Spleen (tissue), 11 donors: ENCODE measurements at regions not wholly inside any gene's neighbourhood (a gene's known extent, or its start where the extent isn't known, plus 50 kb on each side); places are given as distances from the start of the nearest gene placed in this dataset.

Source experiments
- DNase-seq: peaks from one replicate; pipeline ENCODE4 v3.0.0-alpha.2; 2020
- H3K27ac ChIP-seq, 8 donors: fragments of 200-600 bp; sonication (generic) in 7 of 8; 1 replicate in 4 of 8; 2 replicates in 4 of 8; pipeline versions ENCODE4 v1.5.0 to v1.8.0; 2016 to 2021; ENCODE audit warnings: inconsistent platforms in 4 of 8, mild to moderate bottlenecking in 4 of 8, moderate library complexity in 1 of 8
- H3K27me3 ChIP-seq, 7 donors: fragments of 200-600 bp; sonication (generic) in 6 of 7; replicated peaks in 1 of 7; 1 replicate in 4 of 7; 2 replicates in 3 of 7; pipeline versions ENCODE4 v1.5.0 to v1.8.0; 2016 to 2021; ENCODE audit warnings: inconsistent platforms in 3 of 7, mild to moderate bottlenecking in 1 of 7
- H3K36me3 ChIP-seq, 6 donors: fragments of 200-600 bp; sonication (generic) in 5 of 6; 1 replicate in 4 of 6; 2 replicates in 2 of 6; pipeline versions ENCODE4 v1.5.0 to v1.8.0; 2016 to 2021; ENCODE audit warnings: inconsistent platforms in 2 of 6
- H3K4me1 ChIP-seq, 6 donors: fragments of 200-600 bp; sonication (generic) in 5 of 6; 1 replicate in 3 of 6; 2 replicates in 3 of 6; pipeline versions ENCODE4 v1.5.0 to v1.8.0; 2016 to 2021; ENCODE audit warnings: inconsistent platforms in 3 of 6
- H3K4me3 ChIP-seq, 8 donors: fragments of 200-600 bp; sonication (generic) in 7 of 8; 1 replicate in 4 of 8; 2 replicates in 4 of 8; pipeline versions ENCODE4 v1.5.0 to v1.8.0; 2016 to 2021; ENCODE audit warnings: inconsistent platforms in 4 of 8, mild to moderate bottlenecking in 4 of 8, moderate library complexity in 2 of 8
- H3K9me3 ChIP-seq, 8 donors: fragments of 200-600 bp; sonication (generic) in 7 of 8; 1 replicate in 4 of 8; 2 replicates in 4 of 8; pipeline versions ENCODE4 v1.5.0 to v1.8.0; 2016 to 2021; ENCODE audit warnings: inconsistent platforms in 4 of 8
- POLR2A ChIP-seq, 3 donors: fragments of 450-650 bp; IDR thresholded peaks; one replicate each; pipeline ENCODE4 v1.5.1; 2017; ENCODE audit warnings: antibody characterized with exemption in 3 of 3, mild to moderate bottlenecking in 1 of 3
- POLR2AphosphoS5 ChIP-seq, 3 donors: sonication (generic); formaldehyde crosslinking; IDR thresholded peaks; one replicate each; pipeline ENCODE4 v1.5.1; 2017; ENCODE audit warnings: antibody characterized with exemption in 3 of 3
- WGBS, 5 donors: extraction: QIAGEN DNeasy Blood & Tissue Kit in 3 of 5; methylation state at CpG; one replicate each; pipeline versions ENCODE4 v1.1.5 to v1.1.7; 2013 to 2018; 5-methylcytosine and 5-hydroxymethylcytosine counted together
- intact Hi-C: fragments of 100-400 bp; cut with DNase I; formaldehyde crosslinking; loops from one replicate; pipeline ENCODE4 v1.15.0; 2023; ENCODE audit warnings: low total_unique reads
- TF ChIP-seq, protein P1 (sequence below), 11 experiments: fragments of 200-600 bp in 7 of 11; fragments of 450-650 bp in 4 of 11; sonication (generic) in 4 of 11; IDR thresholded peaks in 8 of 11; conservative IDR thresholded peaks in 3 of 11; 1 replicate in 7 of 11; 2 replicates in 4 of 11; pipeline versions ENCODE4 v1.4.0 to v1.8.0; 2016 to 2021; ENCODE audit warnings: antibody characterized with exemption in 11 of 11, inconsistent platforms in 4 of 11, mild to moderate bottlenecking in 1 of 11
- donor health status: healthy with polysubstance abuse.
- donor health status: DM: no; HTN: no; CAD: no; lungs with moderate emphysema.
- donor health status: DM: no; HTN: no; CAD: no.
- donor health status: Bipolar disorder and iron deficiency.
- donor health status: healthy.
- donor health status: DM: no; HTN: no; CAD: no.
- donor health status: DM: yes; HTN: yes; CAD: no.

DNA sequence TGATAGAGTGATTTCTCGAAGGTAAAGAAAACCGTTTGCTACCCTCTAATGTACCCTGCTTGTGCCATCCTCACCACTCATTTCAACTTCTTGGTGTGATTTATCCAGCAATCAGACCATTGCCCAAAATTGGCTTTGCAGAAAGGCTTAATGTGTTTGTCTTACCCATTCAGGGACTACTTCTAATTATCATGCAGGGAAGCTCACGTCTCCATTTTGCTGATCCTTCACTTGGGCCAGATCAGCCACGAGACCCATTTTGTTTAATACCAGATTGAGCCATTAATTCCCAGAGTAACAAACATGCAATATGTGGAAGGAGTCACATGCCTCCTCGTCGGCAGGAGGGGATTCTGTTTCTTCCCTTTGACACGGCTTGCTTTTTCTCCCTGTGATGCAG lies 51.1 kb upstream of the CRY1 start:
- Histone ChIP-seq H3K4me1 (no peaks in the 10 kb centered on the region), H3K9me3 (no peaks in the 10 kb centered on the region), H3K27me3 (no peaks in the 10 kb centered on the region), H3K27ac (no peak overlapping the region), H3K4me3 (no peak overlapping the region), H3K36me3 (no peaks in the 10 kb centered on the region)
- 78 to 91% (median 88%) methylated on average over 7 of the region's 7 CpGs for WGBS, 5 donors
- TF ChIP-seq POLR2A (IDR thresholded peaks at IDR 0.05) = no peak
- no peak for TF ChIP-seq POLR2AphosphoS5 (IDR thresholded peaks at IDR 0.05)
- TF ChIP-seq, protein P1, sequence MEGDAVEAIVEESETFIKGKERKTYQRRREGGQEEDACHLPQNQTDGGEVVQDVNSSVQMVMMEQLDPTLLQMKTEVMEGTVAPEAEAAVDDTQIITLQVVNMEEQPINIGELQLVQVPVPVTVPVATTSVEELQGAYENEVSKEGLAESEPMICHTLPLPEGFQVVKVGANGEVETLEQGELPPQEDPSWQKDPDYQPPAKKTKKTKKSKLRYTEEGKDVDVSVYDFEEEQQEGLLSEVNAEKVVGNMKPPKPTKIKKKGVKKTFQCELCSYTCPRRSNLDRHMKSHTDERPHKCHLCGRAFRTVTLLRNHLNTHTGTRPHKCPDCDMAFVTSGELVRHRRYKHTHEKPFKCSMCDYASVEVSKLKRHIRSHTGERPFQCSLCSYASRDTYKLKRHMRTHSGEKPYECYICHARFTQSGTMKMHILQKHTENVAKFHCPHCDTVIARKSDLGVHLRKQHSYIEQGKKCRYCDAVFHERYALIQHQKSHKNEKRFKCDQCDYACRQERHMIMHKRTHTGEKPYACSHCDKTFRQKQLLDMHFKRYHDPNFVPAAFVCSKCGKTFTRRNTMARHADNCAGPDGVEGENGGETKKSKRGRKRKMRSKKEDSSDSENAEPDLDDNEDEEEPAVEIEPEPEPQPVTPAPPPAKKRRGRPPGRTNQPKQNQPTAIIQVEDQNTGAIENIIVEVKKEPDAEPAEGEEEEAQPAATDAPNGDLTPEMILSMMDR (IDR thresholded peaks at IDR 0.05 in 8 of 11, conservative IDR thresholded peaks at IDR 0.05 in 3 of 11) = no peak
- DNase-seq = no peak
- intact Hi-C loops = no loop called here

DNA sequence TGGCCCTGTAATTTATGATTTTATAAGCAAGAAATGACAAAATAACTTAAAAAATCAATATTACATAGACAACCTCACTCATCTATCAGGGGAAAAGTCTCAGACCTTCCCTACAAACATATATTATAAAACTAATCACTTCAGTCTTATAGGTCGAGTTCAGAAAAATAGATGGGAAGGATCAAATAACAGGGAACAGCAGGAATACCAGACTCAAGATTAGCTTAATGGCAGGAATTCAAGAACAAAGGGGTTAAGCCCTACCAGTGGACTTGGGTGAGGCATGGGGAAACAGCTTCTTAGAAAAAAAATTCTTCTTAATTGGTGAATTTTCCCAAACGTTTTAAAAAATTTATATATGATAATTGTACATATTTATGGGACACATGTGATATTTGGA lies 51.6 kb upstream of the CRY1 start:
- no peak for DNase-seq
- WGBS, 5 donors = 55 to 73% (median 67%) methylated on average over 2 of the region's 2 CpGs
- TF ChIP-seq POLR2AphosphoS5 (IDR thresholded peaks at IDR 0.05) (no peak), POLR2A (IDR thresholded peaks at IDR 0.05) (no peak)
- TF ChIP-seq, protein P1 (IDR thresholded peaks at IDR 0.05 in 8 of 11, conservative IDR thresholded peaks at IDR 0.05 in 3 of 11) = no peak
- Histone ChIP-seq H3K27ac (no peak overlapping the region), H3K36me3 (no peaks in the 10 kb centered on the region), H3K27me3 (no peaks in the 10 kb centered on the region), H3K9me3 (no peaks in the 10 kb centered on the region), H3K4me1 (no peaks in the 10 kb centered on the region), H3K4me3 (no peak overlapping the region)
- intact Hi-C loops = no loop called here

DNA sequence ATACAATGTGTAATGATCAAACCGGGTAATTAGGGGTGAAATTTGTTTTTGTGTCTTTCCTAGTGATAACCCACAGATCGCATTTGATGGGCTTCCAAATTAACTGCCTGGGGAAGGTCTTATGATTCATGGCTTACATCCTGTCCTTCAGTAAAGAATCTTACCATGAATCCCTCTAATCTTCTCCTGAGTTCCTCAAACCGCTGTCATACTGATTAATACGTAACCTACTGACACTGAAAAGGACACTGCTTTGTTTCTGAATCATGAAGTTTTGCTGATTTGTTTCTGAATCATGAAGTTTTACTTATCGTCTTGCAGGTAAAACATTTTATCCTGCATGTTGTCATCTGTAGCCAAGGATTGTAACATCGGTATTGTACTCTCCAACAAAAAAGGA lies 52.0 kb upstream of the CRY1 start:
- H3K27me3 ChIP-seq = no peaks in the 10 kb centered on the region
- H3K36me3 ChIP-seq = no peaks in the 10 kb centered on the region
- no peaks in the 10 kb centered on the region for H3K4me1 ChIP-seq
- no peak for DNase-seq
- TF ChIP-seq POLR2AphosphoS5 (IDR thresholded peaks at IDR 0.05) (no peak), POLR2A (IDR thresholded peaks at IDR 0.05) (no peak)
- TF ChIP-seq, protein P1 (IDR thresholded peaks at IDR 0.05 in 8 of 11, conservative IDR thresholded peaks at IDR 0.05 in 3 of 11) = no peak
- 60 to 67% (median 64%) methylated on average over 6 of the region's 6 CpGs for WGBS, 5 donors
- no peaks in the 10 kb centered on the region for H3K9me3 ChIP-seq
- intact Hi-C loops = no loop called here
- H3K4me3 ChIP-seq = no peak overlapping the region
- H3K27ac ChIP-seq = no peak overlapping the region

DNA sequence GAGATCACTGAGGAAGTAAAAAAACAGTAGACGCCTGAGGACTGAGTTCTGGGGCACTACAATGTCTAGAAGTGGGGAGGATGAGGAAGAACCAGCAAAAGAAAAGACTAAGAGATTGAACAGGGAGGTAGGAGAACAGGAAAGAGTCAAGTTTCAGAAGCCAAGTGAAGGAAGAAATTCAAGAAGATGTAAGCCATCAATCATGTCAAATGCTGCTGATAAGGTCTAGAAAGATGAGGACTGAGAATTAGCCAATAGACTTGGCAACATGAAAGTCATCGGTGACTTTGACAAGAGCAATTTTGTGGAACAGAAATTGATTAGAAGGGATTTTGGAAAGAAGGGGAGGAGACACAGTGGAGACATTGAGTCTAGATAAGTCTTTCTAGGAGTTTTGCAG lies 54.8 kb upstream of the CRY1 start:
- Histone ChIP-seq H3K27ac (no peak overlapping the region), H3K27me3 (no peaks in the 10 kb centered on the region), H3K36me3 (no peaks in the 10 kb centered on the region), H3K4me1 (no peaks in the 10 kb centered on the region), H3K4me3 (no peak overlapping the region), H3K9me3 (peaks cover 0 to 1% (median 0%) of the 10 kb centered on the region in 8 donors)
- WGBS, 5 donors = 73 to 93% (median 81%) methylated on average over 2 of the region's 2 CpGs
- intact Hi-C loops = no loop called here
- no peak for DNase-seq
- TF ChIP-seq POLR2A (IDR thresholded peaks at IDR 0.05) = no peak
- TF ChIP-seq, protein P1 (IDR thresholded peaks at IDR 0.05 in 8 of 11, conservative IDR thresholded peaks at IDR 0.05 in 3 of 11) = no peak
- TF ChIP-seq POLR2AphosphoS5 (IDR thresholded peaks at IDR 0.05) = no peak
